K562 (cell line): ENCODE measurements at regions not wholly inside any gene's neighbourhood (a gene's known extent, or its start where the extent isn't known, plus 50 kb on each side); places are given as distances from the start of the nearest gene placed in this dataset.
A peak's percentile ranks its signal among the peaks of the same experiment; 100 is the strongest.

Source experiments
- CCNT2 ChIP-seq: IDR thresholded peaks from 2 replicates; pipeline ENCODE4 v1.6.1; 2011; ENCODE audit warnings: borderline replicate concordance, low read depth, mild to moderate bottlenecking, moderate library complexity, mixed read lengths, low read length; ENCODE audit not compliant: insufficient read length; ENCODE audit errors: extremely low read depth
- CREM ChIP-seq: IDR thresholded peaks from 2 replicates; pipeline ENCODE4 v1.6.1; 2014; ENCODE audit warnings: antibody characterized with exemption, low read depth
- DIDO1 ChIP-seq: fragments of 450-650 bp; IDR thresholded peaks from 2 replicates; pipeline ENCODE4 v1.6.1; 2016; ENCODE audit warnings: low read depth, missing biosample characterization, missing genetic modification characterization
- EZH2 ChIP-seq: IDR thresholded peaks from 2 replicates; pipeline ENCODE4 v1.6.1; 2012; ENCODE audit warnings: low read depth, mild to moderate bottlenecking, inconsistent platforms, low read length, borderline replicate concordance
- GTF2B ChIP-seq: IDR thresholded peaks from 2 replicates; pipeline ENCODE4 v1.6.1; 2011; ENCODE audit not compliant: insufficient read length; ENCODE audit errors: extremely low read depth
- KAT2B ChIP-seq: IDR thresholded peaks from one replicate; pipeline ENCODE4 v1.6.1; 2012; ENCODE audit warnings: low read depth, mild to moderate bottlenecking, control low read depth, inconsistent platforms, low read length, moderate library complexity
- KLF6 ChIP-seq: fragments of 250-450 bp; sonication (Bioruptor Pico); IDR thresholded peaks from 2 replicates; pipeline ENCODE4 v1.4.0; 2020; ENCODE audit warnings: mild to moderate bottlenecking, moderate library complexity, borderline replicate concordance
- NFRKB ChIP-seq: fragments of 450-650 bp; IDR thresholded peaks from 2 replicates; pipeline ENCODE4 v1.6.1; 2016; ENCODE audit warnings: low read depth
- SMAD4 ChIP-seq: fragments of 250-450 bp; sonication (Bioruptor Pico); conservative IDR thresholded peaks from 2 replicates; pipeline ENCODE4 v1.8.0; 2021; ENCODE audit warnings: inconsistent platforms, mild to moderate bottlenecking, moderate library complexity
- STAT5A ChIP-seq: IDR thresholded peaks from 2 replicates; pipeline ENCODE4 v1.6.1; 2012; ENCODE audit warnings: low read length, inconsistent platforms, borderline replicate concordance
- TCF15 ChIP-seq: fragments of 250-450 bp; sonication (Bioruptor Pico); IDR thresholded peaks from 2 replicates; pipeline ENCODE4 v1.8.0; 2022; ENCODE audit warnings: moderate library complexity, mild to moderate bottlenecking, inconsistent platforms
- TEAD1 ChIP-seq, 2 experiments: fragments of 450-650 bp in 1 of 2; sonication (generic) in 1 of 2; formaldehyde crosslinking; IDR thresholded peaks; 2 replicates each; pipeline versions ENCODE4 v1.4.0 to v1.8.0; 2020 to 2022; ENCODE audit warnings: mild to moderate bottlenecking in 2 of 2, missing genetic modification reagents in 1 of 2
- TFAP4 ChIP-seq: sonication (generic); formaldehyde crosslinking; IDR thresholded peaks from 2 replicates; pipeline ENCODE4 v1.8.0; 2022; ENCODE audit warnings: missing genetic modification reagents, mild to moderate bottlenecking, moderate library complexity, borderline replicate concordance
- TRIM28 ChIP-seq: fragments of 450-650 bp; IDR thresholded peaks from 2 replicates; pipeline ENCODE4 v1.6.1; 2017
- ZBTB2 ChIP-seq: fragments of 450-650 bp; IDR thresholded peaks from 2 replicates; pipeline ENCODE4 v1.6.1; 2016; ENCODE audit warnings: antibody characterized with exemption
- ZBTB9 ChIP-seq: fragments of 450-650 bp; formaldehyde crosslinking; IDR thresholded peaks from 2 replicates; pipeline ENCODE4 v1.4.0; 2020; ENCODE audit warnings: mild to moderate bottlenecking, moderate library complexity
- ZNF766 ChIP-seq: fragments of 200-800 bp; sonication (Bioruptor generic); conservative IDR thresholded peaks from 2 replicates; pipeline ENCODE4 v1.6.1; 2016; ENCODE audit warnings: missing genetic modification characterization, missing compliant biosample characterization
- TF ChIP-seq, protein P1 (sequence below): fragments of 450-650 bp; IDR thresholded peaks from 2 replicates; pipeline ENCODE4 v1.6.1; 2018; ENCODE audit not compliant: partially characterized antibody

GRCh38 chr3:72460205-72461174 is 387.8 kb downstream of the SHQ1 start (continued):
- TF ChIP-seq KLF6 (CRISPR knock-in tag) (0 out of 2 replicates have a peak, but pooled peaks have one; percentile 33), TFAP4 (CRISPR knock-in tag) (no peak), GTF2B (no peak), KAT2B (no peak), EZH2 (no peak), TEAD1 (CRISPR knock-in tag; IDR thresholded peaks at IDR 0.05) (peak in 1 of 2 experiments; percentile 61; a peak in 1 of 4 replicates), STAT5A (peak; percentile 55; the same call in 1 of the 2 replicates), SMAD4 (CRISPR knock-in tag) (peak; percentile 59; the same call in 1 of the 2 replicates), ZNF766 (peak; percentile 75), ZBTB9 (CRISPR knock-in tag) (no peak), TCF15 (CRISPR knock-in tag) (no peak), CREM (peak; percentile 71), ZBTB2 (peak; percentile 45; the same call in 1 of the 2 replicates), NFRKB (peak; percentile 35; the same call in 1 of the 2 replicates), CCNT2 (peak; percentile 63), DIDO1 (tag) (no peak), TRIM28 (no peak)
- TF ChIP-seq, protein P1, sequence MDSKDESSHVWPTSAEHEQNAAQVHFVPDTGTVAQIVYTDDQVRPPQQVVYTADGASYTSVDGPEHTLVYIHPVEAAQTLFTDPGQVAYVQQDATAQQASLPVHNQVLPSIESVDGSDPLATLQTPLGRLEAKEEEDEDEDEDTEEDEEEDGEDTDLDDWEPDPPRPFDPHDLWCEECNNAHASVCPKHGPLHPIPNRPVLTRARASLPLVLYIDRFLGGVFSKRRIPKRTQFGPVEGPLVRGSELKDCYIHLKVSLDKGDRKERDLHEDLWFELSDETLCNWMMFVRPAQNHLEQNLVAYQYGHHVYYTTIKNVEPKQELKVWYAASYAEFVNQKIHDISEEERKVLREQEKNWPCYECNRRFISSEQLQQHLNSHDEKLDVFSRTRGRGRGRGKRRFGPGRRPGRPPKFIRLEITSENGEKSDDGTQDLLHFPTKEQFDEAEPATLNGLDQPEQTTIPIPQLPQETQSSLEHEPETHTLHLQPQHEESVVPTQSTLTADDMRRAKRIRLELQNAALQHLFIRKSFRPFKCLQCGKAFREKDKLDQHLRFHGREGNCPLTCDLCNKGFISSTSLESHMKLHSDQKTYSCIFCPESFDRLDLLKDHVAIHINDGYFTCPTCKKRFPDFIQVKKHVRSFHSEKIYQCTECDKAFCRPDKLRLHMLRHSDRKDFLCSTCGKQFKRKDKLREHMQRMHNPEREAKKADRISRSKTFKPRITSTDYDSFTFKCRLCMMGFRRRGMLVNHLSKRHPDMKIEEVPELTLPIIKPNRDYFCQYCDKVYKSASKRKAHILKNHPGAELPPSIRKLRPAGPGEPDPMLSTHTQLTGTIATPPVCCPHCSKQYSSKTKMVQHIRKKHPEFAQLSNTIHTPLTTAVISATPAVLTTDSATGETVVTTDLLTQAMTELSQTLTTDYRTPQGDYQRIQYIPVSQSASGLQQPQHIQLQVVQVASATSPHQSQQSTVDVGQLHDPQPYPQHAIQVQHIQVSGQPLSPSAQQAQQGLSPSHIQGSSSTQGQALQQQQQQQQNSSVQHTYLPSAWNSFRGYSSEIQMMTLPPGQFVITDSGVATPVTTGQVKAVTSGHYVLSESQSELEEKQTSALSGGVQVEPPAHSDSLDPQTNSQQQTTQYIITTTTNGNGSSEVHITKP, result no peak
